Testis (tissue), 2 donors: ENCODE measurements at regions not wholly inside any gene's neighbourhood (a gene's known extent, or its start where the extent isn't known, plus 50 kb on each side); places are given as distances from the start of the nearest gene placed in this dataset.
A peak's percentile ranks its signal among the peaks of the same experiment; 100 is the strongest.

Experiments used
- DNase-seq: peaks from one replicate; pipeline ENCODE4 v3.0.0-alpha.2; 2019
- H3K27ac ChIP-seq, 2 donors: fragments of 200-600 bp; sonication (generic); one replicate each; pipeline ENCODE4 v1.5.1; 2019
- H3K27me3 ChIP-seq: fragments of 200-600 bp; sonication (generic); one replicate; pipeline ENCODE4 v1.5.1; 2019
- H3K36me3 ChIP-seq: fragments of 200-600 bp; sonication (generic); one replicate; pipeline ENCODE4 v1.5.1; 2017; ENCODE audit warnings: low read depth; ENCODE audit errors: missing control alignments
- H3K4me1 ChIP-seq: fragments of 200-600 bp; sonication (generic); one replicate; pipeline ENCODE4 v1.5.1; 2019
- H3K4me3 ChIP-seq, 2 donors: fragments of 200-600 bp; sonication (generic); one replicate each; pipeline ENCODE4 v1.5.1; 2017 to 2019
- H3K9me3 ChIP-seq: fragments of 200-600 bp; sonication (generic); one replicate; pipeline ENCODE4 v1.5.1; 2017
- POLR2A ChIP-seq: fragments of 450-650 bp; IDR thresholded peaks from one replicate; pipeline ENCODE4 v1.6.1; 2017; ENCODE audit warnings: antibody characterized with exemption, mild to moderate bottlenecking, moderate library complexity
- WGBS, 2 donors: methylation state at CpG; one replicate each; pipeline ENCODE4 v1.1.5; 2018; 5-methylcytosine and 5-hydroxymethylcytosine counted together
- intact Hi-C: fragments of 100-400 bp; cut with DNase I; formaldehyde crosslinking; loops from one replicate; pipeline ENCODE4 v1.15.1; 2023; ENCODE audit warnings: low total_unique reads
- TF ChIP-seq, protein P1 (sequence below), 3 experiments: fragments of 450-650 bp in 2 of 3; fragments of 200-600 bp in 1 of 3; sonication (generic) in 1 of 3; IDR thresholded peaks; one replicate each; pipeline ENCODE4 v1.5.1; 2016 to 2019; ENCODE audit warnings: antibody characterized with exemption in 3 of 3, mild to moderate bottlenecking in 2 of 3, moderate library complexity in 1 of 3

DNA sequence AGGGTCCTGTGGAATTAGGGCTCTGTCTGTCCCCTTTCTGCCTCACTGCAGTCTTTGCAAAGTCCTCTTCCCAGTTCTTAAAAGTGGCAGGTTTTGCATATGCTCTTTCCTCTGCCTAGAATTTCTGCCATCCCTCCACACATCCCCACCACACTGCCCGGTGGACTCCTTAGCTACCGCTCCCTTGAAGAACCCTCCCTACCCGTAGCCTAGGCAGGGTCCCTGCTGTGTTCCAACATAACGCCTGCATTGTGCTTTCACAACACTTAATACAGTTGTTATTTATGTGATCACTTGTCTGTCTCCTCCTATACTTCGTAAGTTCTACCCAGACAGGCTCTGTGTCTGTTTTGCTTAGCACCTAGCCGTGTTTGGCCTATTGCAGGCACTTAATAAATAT is 142.5 kb upstream of the DMRT1 start:
- 90 to 93% methylated on average over 6 of the region's 6 CpGs for WGBS, 2 donors
- Histone ChIP-seq H3K9me3 (no peaks in the 10 kb centered on the region), H3K4me3 (no peak overlapping the region), H3K4me1 (peaks cover 30% of the 10 kb centered on the region), H3K27ac (no peak overlapping the region), H3K36me3 (no peaks in the 10 kb centered on the region), H3K27me3 (no peaks in the 10 kb centered on the region)
- TF ChIP-seq POLR2A = no peak
- TF ChIP-seq, protein P1, sequence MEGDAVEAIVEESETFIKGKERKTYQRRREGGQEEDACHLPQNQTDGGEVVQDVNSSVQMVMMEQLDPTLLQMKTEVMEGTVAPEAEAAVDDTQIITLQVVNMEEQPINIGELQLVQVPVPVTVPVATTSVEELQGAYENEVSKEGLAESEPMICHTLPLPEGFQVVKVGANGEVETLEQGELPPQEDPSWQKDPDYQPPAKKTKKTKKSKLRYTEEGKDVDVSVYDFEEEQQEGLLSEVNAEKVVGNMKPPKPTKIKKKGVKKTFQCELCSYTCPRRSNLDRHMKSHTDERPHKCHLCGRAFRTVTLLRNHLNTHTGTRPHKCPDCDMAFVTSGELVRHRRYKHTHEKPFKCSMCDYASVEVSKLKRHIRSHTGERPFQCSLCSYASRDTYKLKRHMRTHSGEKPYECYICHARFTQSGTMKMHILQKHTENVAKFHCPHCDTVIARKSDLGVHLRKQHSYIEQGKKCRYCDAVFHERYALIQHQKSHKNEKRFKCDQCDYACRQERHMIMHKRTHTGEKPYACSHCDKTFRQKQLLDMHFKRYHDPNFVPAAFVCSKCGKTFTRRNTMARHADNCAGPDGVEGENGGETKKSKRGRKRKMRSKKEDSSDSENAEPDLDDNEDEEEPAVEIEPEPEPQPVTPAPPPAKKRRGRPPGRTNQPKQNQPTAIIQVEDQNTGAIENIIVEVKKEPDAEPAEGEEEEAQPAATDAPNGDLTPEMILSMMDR (IDR thresholded peaks at IDR 0.05) = no peak
- intact Hi-C loops = loop anchor here (10.0 kb wide), 1 partner anchor 46 kb away; no protein-coding TSS in a partner anchor
- DNase-seq = no peak

DNA sequence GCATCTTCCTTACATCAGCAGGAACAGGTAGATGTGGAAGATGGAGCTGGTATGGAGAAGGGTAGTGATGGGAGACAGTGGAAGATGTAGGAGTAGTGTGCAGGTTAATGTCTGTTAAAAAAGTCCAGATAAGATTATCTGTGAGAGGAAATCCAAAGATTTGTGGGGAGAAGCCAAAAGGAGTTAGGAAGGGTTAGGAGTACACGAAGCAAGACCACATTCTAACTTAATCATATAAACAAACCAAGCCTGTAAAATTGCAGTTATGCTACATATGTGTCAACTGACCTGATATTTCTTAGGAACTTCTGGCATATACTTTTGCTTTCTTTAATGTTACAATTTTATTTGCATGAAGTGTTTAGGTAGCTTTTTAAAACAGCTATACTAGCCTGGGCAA is 142.1 kb upstream of the DMRT1 start:
- intact Hi-C loops = loop anchor here (10.0 kb wide), 1 partner anchor 45 kb away; no protein-coding TSS in a partner anchor
- H3K27me3 ChIP-seq = no peaks in the 10 kb centered on the region
- WGBS, 2 donors = 44 to 60% methylated on average over 1 of the region's 1 CpG
- H3K9me3 ChIP-seq = no peaks in the 10 kb centered on the region
- no peak overlapping the region for H3K27ac ChIP-seq
- H3K4me1 ChIP-seq = peaks cover 26% of the 10 kb centered on the region
- no peaks in the 10 kb centered on the region for H3K36me3 ChIP-seq
- DNase-seq = no peak
- TF ChIP-seq, protein P1 (IDR thresholded peaks at IDR 0.05) = no peak
- TF ChIP-seq POLR2A = no peak
- no peak overlapping the region for H3K4me3 ChIP-seq

DNA sequence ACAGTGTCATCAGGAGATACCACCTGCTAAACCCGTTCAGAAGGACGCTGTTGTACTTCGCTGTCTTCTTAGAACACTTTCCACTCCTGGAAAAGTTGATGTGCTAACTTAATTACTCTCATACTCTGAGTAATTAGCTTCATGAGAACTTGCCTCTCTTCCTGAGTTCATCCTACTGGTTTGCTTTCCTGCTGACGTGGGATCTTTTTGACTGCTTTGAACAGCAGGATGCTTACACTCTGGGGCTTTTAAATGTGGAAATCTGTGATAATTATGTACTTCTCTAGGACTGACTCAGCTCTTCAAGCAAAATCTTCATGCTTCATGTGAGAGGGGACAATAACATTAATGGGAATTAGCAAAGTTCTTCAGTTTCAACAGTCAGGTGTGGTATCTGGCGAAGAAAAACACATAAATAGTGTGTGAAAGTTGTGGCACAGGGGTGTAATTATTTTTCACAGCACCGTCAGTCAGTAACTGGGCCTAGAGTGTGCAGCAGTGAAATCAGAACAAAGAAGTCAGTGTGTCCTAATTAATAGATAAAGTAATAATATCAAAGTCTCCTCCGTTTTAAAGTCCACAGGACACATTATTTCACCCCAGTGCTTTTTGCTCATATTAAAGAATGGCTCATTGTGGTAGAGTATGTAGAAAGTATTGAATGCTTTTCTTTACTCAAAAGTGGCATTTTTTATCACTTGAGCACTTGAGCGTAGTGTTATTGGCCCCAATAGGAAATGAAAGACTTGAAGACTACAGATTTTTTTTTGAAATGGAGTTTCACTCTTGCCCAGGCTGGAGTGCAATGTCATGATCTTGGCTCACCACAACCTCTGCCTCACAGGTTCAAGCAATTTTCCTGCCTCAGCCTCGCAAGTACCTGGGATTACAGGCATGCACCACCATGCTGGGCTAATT is 140.9 kb upstream of the DMRT1 start:
- Histone ChIP-seq H3K9me3 (no peaks in the 10 kb centered on the region), H3K27ac (peak overlapping the region in 1 of 2 donors; percentile 16), H3K4me3 (no peak overlapping the region), H3K36me3 (no peaks in the 10 kb centered on the region), H3K4me1 (peaks cover 14% of the 10 kb centered on the region), H3K27me3 (no peaks in the 10 kb centered on the region)
- DNase-seq = no peak
- intact Hi-C loops = no loop called here
- TF ChIP-seq, protein P1 (IDR thresholded peaks at IDR 0.05) = no peak
- TF ChIP-seq POLR2A = no peak
- WGBS, 2 donors = 73% methylated on average over 9 of the region's 9 CpGs

DNA sequence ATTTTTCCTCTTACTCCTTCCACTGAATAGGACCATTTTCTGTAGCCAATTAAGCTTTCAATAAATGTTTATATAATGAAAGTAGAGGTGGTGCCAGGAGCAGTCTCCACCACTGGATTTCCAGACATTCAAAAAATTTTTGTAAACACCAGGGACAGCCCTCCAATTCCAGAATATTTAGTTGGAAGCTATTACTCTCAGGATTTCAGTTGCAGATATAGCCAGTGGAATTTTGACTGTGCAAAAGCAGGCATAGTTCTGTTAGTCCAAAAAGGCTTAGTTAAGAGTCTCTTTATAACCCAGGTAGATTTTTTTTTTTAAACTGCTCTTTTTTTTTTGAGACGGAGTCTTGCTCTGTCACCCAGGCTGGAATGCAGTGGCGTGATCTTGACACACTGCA is 138.1 kb upstream of the DMRT1 start:
- H3K4me1 ChIP-seq = peaks cover 20% of the 10 kb centered on the region
- peak overlapping the region in 1 of 2 donors; percentile 48 for H3K27ac ChIP-seq
- TF ChIP-seq, protein P1 (IDR thresholded peaks at IDR 0.05) = no peak
- no peak for TF ChIP-seq POLR2A
- intact Hi-C loops = no loop called here
- no peaks in the 10 kb centered on the region for H3K27me3 ChIP-seq
- 61 to 79% methylated on average over 2 of the region's 2 CpGs for WGBS, 2 donors
- DNase-seq = no peak
- H3K9me3 ChIP-seq = no peaks in the 10 kb centered on the region
- H3K4me3 ChIP-seq = no peak overlapping the region
- no peaks in the 10 kb centered on the region for H3K36me3 ChIP-seq
